Muscle layer of duodenum (tissue), 2 donors: ENCODE measurements at regions not wholly inside any gene's neighbourhood (a gene's known extent, or its start where the extent isn't known, plus 50 kb on each side); places are given as distances from the start of the nearest gene placed in this dataset.

ENCODE experiments used
- H3K27ac ChIP-seq: one replicate; pipeline ENCODE4 v1.7.0; 2013; ENCODE audit warnings: mild to moderate bottlenecking, low read length
- H3K27me3 ChIP-seq: one replicate; pipeline ENCODE4 v1.7.0; 2013; ENCODE audit warnings: low read depth, mild to moderate bottlenecking, control low read depth, low read length
- H3K36me3 ChIP-seq, 2 donors: one replicate each; pipeline ENCODE4 v1.7.0; 2013; ENCODE audit warnings: low read length in 2 of 2, control low read depth in 1 of 2, mild to moderate bottlenecking in 1 of 2; ENCODE audit not compliant: insufficient read depth in 2 of 2, control insufficient read depth in 1 of 2
- H3K4me1 ChIP-seq, 2 donors: one replicate each; pipeline ENCODE4 v1.7.0; 2013; ENCODE audit warnings: low read length in 2 of 2, mild to moderate bottlenecking in 2 of 2, control low read depth in 1 of 2, moderate library complexity in 1 of 2; ENCODE audit not compliant: insufficient read depth in 2 of 2, control insufficient read depth in 1 of 2
- H3K4me3 ChIP-seq, 2 donors: one replicate each; pipeline ENCODE4 v1.7.0; 2013; ENCODE audit warnings: low read length in 2 of 2, low read depth in 1 of 2, mild to moderate bottlenecking in 1 of 2
- H3K9me3 ChIP-seq, 2 donors: one replicate each; pipeline ENCODE4 v1.7.0; 2013; ENCODE audit warnings: low read length in 2 of 2, control low read depth in 1 of 2, mild to moderate bottlenecking in 1 of 2; ENCODE audit not compliant: control insufficient read depth in 1 of 2
- donor health status: healthy.

DNA sequence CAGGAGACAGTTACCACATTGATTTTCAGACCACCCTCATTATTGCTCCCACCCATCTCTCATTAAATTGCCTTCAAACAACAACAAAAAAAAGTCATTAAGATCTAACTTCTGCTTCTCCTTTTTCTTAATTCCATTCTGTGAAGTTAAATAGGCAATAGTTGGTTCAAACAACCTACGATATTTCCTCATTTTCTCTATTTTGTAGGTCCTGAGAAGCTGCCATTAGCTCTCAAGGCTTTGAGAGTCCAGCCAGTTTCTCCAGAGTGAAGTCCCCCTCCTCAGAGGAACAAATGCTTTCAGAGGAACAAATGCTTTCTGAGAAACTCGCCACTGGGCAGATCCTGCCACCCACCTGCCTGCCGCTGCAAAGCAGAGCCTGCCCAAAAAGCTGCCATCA is 125.6 kb downstream of the ETS2 start:
- peaks cover 0 to 3% of the 10 kb centered on the region in 2 donors for H3K9me3 ChIP-seq
- H3K36me3 ChIP-seq: no peaks in the 10 kb centered on the region
- H3K4me3 ChIP-seq: no peak overlapping the region
- no peaks in the 10 kb centered on the region for H3K27me3 ChIP-seq
- H3K4me1 ChIP-seq: peaks cover 0 to under 1% of the 10 kb centered on the region in 2 donors
- peak overlapping the region; percentile 2 for H3K27ac ChIP-seq

DNA sequence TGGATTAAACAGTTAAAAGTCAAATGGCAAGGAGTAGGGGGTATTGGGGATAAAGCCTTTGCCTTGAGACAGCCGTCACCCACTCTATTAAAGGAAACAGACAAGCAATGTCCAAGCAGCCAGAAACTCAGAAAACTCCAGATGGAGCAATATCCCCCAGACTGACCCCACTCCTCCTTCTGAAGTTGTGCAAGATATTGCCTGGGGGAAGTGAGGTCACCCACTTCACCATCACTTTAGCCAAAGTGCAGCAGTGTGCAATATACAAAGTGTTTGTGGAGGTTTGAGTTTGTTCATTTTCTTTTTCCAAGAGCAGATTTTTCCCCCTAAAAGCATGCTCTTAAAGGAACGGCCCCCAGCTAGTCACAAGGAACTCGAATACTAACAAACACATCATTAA is 125.1 kb downstream of the ETS2 start:
- Histone ChIP-seq H3K9me3 (peaks cover 0 to 3% of the 10 kb centered on the region in 2 donors), H3K27me3 (no peaks in the 10 kb centered on the region), H3K4me1 (peaks cover 0 to 5% of the 10 kb centered on the region in 2 donors), H3K27ac (peak overlapping the region; percentile 2), H3K4me3 (no peak overlapping the region), H3K36me3 (no peaks in the 10 kb centered on the region)

DNA sequence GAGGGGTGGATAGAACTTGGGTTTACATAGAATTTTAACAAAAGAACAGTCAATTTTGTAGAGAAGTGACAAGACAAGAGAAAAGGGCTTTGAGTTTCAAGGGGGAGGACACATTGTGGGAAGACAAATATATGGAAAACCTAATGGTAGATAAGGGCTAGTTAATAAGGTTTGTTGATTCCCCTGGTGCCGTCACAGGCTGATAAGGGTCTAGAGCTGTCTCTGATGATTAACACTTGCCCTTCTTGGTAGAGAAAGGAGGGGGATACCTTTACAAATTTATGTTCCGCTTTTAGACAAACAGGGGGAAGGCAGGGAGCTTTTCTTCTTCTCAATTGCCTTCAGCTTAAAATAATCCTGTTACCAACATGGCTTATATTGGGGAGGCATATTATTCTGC is 124.3 kb downstream of the ETS2 start:
- Histone ChIP-seq H3K27ac (peak overlapping the region; percentile 52), H3K4me1 (peaks cover 4 to 13% of the 10 kb centered on the region in 2 donors), H3K36me3 (no peaks in the 10 kb centered on the region), H3K9me3 (peaks cover 0 to 3% of the 10 kb centered on the region in 2 donors), H3K4me3 (no peak overlapping the region), H3K27me3 (no peaks in the 10 kb centered on the region)

DNA sequence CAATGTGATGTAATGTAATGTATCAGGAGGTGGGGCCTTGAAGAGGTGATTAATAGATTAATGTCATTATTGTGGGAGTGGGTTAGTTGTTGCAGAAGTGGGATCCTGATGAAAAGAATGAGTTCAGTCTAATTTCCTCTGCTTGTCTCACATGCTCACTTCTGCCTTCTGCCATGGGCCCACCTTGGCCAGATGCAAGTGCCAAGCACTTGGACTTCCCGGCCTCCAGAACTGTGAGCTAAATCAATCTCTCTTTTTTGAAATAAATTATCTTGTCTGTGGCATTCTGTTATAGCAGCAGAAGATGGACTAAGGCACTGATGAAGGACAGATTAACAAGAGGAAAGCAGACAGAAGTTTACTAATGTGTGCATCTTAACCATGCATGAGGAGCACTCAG is 123.9 kb downstream of the ETS2 start:
- peaks cover 0 to 3% of the 10 kb centered on the region in 2 donors for H3K9me3 ChIP-seq
- no peaks in the 10 kb centered on the region for H3K36me3 ChIP-seq
- H3K27me3 ChIP-seq: no peaks in the 10 kb centered on the region
- no peak overlapping the region for H3K4me3 ChIP-seq
- H3K4me1 ChIP-seq: peaks cover 4 to 15% of the 10 kb centered on the region in 2 donors
- H3K27ac ChIP-seq: no peak overlapping the region

DNA sequence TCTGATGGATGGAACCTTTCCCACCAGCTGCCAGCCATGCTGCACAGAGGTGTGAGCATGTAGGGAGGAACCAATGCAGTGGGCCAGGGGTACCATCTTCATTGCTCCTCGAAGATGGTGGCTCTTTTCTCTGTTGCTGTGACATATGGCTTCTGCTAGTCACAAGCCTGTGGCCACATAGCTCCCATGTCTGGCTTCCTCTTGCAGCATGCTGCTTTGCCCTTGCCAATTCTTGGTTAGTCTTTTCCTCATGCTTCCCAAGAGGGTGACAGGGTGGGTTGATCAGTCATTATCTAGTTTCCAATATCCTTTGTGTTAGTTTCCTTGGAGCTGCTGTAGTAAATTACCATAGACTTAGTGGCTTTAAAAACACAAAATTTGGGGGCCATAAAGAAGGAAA is 123.4 kb downstream of the ETS2 start:
- peaks cover 4 to 15% of the 10 kb centered on the region in 2 donors for H3K4me1 ChIP-seq
- H3K36me3 ChIP-seq: no peaks in the 10 kb centered on the region
- H3K27ac ChIP-seq: no peak overlapping the region
- no peaks in the 10 kb centered on the region for H3K27me3 ChIP-seq
- peaks cover 0 to 3% of the 10 kb centered on the region in 2 donors for H3K9me3 ChIP-seq
- H3K4me3 ChIP-seq: no peak overlapping the region

DNA sequence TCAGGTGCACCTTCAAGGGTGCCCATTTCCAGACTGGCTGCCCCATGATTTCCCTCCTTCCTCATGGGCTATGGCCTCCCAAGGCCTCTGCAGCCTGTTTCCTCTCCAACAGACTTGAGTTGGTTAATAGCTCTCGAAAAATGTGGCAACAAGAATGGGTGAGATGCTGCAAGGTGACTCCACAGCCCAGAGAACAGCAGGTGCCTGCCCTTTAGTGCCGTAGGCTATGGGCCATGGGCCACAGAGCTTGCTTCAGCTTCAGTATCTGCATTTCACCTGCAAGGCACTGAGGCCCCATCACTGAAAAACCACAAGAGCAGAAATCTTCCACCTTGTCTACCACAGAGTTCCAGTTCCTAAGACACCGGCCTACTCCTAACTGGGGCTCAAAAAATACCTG is 122.0 kb downstream of the ETS2 start:
- Histone ChIP-seq H3K36me3 (no peaks in the 10 kb centered on the region), H3K4me3 (no peak overlapping the region), H3K27me3 (no peaks in the 10 kb centered on the region), H3K27ac (no peak overlapping the region), H3K9me3 (peaks cover 0 to 3% of the 10 kb centered on the region in 2 donors), H3K4me1 (peaks cover 4 to 15% of the 10 kb centered on the region in 2 donors)

DNA sequence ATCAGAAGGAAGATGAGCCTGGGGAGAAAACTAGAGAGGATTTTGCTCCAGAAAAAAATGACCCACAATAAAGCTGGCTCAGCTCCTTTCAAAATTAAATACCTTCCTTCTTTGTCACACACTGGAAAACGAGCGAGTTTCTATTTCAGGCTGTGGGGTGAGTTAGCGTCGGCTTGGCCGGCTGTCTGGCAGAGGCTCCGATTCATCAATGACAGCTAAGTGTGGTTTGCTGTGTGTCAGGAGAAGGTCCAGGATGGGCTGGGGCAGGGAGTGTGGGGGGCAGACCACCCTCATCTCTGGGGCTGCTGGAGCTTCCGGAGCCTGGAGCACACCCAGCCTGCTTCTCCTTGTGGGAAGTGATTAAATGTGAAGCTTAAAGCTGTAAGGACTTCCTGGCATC is 120.2 kb downstream of the ETS2 start:
- H3K4me3 ChIP-seq: peak overlapping the region; percentile 18 to 30

DNA sequence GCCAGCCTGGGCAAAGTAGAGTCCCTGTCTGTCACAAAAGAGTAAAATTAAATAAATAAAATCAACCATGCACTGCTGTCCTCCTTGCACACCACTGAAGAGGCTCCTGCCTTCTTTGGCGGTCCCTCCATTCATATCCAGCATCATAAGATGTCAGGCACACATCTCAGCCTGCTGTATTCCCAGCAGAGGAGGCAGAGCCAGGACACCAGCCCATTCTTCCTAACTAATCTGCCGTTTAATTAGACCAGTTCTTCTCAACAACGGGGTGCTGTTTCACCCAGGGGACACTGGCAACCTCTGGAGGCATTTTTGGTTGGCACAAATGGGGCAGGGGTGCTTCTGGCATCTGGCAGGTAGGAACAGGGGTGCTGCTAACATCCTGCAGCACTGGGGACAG is 119.7 kb downstream of the ETS2 start:
- H3K27me3 ChIP-seq: no peaks in the 10 kb centered on the region
- peaks cover 4 to 22% of the 10 kb centered on the region in 2 donors for H3K4me1 ChIP-seq
- peak overlapping the region; percentile 18 to 30 for H3K4me3 ChIP-seq
- H3K9me3 ChIP-seq: peaks cover 0 to 3% of the 10 kb centered on the region in 2 donors
- H3K27ac ChIP-seq: peak overlapping the region; percentile 61
- no peaks in the 10 kb centered on the region for H3K36me3 ChIP-seq

More for the DNA sequence above, 120.2 kb downstream of the ETS2 start:
- Histone ChIP-seq H3K4me1 (peaks cover 4 to 17% of the 10 kb centered on the region in 2 donors), H3K27me3 (no peaks in the 10 kb centered on the region), H3K27ac (peak overlapping the region; percentile 61), H3K9me3 (peaks cover 0 to 3% of the 10 kb centered on the region in 2 donors), H3K36me3 (no peaks in the 10 kb centered on the region)

DNA sequence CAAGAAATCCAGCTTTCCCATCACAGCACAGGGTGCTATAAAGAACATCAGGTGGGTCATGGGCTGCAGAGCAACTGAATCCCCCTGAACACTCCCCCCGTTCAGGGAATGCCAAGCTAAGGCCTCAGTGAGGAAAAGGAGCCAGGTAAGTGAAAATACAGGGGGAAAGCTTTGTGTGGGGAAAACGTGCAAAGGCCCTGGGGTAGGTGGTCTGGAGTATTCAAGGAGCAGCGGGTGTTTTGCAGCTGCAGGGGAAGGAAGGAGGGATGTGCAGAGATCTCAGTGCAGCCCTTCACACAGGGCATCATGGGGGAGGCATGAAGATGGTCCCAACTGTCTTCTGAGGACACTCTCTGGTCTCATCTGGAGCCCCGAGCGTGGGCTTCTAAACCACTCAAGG is 119.2 kb downstream of the ETS2 start:
- Histone ChIP-seq H3K36me3 (no peaks in the 10 kb centered on the region), H3K27me3 (no peaks in the 10 kb centered on the region), H3K27ac (no peak overlapping the region), H3K4me3 (no peak overlapping the region), H3K9me3 (peaks cover 0 to 3% of the 10 kb centered on the region in 2 donors), H3K4me1 (peaks cover 4 to 22% of the 10 kb centered on the region in 2 donors)

DNA sequence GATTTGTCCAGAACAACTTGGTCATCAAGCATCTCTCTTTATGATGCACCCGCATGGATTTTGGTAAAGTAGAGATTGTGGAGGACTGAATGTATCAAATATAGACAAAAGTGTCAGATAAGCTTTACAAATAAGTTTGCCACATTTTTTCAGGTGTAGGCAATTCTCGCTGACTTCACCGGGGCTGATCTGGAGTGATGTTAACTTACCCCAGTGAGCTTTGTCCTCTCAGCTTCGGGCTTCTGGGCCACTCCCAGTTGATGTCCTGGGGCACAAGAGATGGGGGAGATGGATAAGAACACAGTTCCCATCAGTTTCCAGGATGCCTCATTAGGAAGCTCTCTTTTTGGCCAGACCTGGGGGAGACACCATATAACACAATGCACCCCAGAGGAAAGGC is 117.7 kb downstream of the ETS2 start:
- no peaks in the 10 kb centered on the region for H3K9me3 ChIP-seq
- peaks cover 13 to 22% of the 10 kb centered on the region in 2 donors for H3K4me1 ChIP-seq
- peak overlapping the region; percentile 11 for H3K27ac ChIP-seq
- no peak overlapping the region for H3K4me3 ChIP-seq
- no peaks in the 10 kb centered on the region for H3K36me3 ChIP-seq
- H3K27me3 ChIP-seq: no peaks in the 10 kb centered on the region

DNA sequence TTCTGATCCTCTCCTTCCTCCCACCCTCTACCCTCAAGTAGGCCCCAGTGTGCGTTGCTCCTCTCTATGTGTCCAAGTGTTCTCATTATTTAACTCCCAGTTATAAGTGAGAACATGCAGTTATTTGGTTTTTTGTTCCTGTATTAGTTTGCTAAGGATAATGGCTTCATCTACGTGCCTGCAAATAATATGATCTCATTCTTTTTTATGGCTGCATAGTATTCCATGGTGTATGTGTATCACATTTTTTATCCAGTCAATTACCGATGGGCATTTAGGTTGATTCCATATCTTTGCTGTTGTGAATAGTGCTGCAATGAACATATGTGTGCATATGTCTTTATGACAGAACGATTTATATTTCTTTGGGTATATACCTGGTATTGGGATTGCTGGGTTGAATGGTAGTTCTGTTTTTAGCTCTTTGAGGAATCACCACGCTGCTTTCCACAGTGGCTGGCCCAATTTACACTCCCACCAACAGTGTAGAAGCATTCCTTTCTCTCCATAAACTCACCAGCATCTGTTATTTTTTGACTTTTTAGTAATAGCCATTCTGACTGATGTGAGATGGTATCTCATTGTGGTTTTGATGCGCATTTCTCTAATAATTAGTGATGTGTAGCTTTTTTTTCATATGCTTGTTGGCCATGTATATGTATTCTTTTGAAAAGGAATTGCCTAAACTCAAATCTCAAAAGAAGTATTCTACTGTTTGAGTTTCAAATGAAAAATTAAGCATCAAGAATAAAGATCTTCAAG is 116.9 kb downstream of the ETS2 start:
- Histone ChIP-seq H3K27ac (no peak overlapping the region), H3K4me1 (peaks cover 13 to 22% of the 10 kb centered on the region in 2 donors), H3K4me3 (no peak overlapping the region), H3K36me3 (no peaks in the 10 kb centered on the region), H3K27me3 (no peaks in the 10 kb centered on the region), H3K9me3 (no peaks in the 10 kb centered on the region)
